CD4-positive, alpha-beta T cell treated with Interleukin-12 subunit alpha and Interleukin-12 subunit beta, for 1 hour (primary cell): ENCODE measurements at regions not wholly inside any gene's neighbourhood (a gene's known extent, or its start where the extent isn't known, plus 50 kb on each side); places are given as distances from the start of the nearest gene placed in this dataset.
"Not testable (repeated sequence)": the region's sequence is repeated elsewhere in the genome, so short reads cannot be mapped to it uniquely, and the experiment has no call there.

Experiments
- DNase-seq: peaks from one replicate; pipeline ENCODE4 v3.0.0-alpha.2; 2020

DNA sequence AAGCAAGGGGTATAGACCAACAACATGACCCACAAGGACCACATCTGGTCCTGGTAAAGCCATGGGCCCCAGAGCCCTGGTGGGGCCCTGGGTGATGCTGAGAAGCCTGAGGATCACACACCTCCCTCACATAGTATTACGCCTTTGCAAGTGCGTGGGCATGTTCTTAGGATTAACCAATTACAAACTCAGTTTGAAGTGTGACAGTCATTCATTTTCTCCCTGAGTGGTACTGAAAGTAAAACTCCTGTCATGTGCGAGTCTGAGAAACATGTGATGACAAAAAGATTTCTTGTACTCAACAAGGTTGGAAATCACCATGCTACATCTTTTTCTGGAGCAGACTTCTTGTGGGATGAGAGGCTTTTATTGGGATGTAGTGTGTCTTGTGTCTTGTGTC lies 315.3 kb upstream of the DUSP10 start:
- DNase-seq: no peak

DNA sequence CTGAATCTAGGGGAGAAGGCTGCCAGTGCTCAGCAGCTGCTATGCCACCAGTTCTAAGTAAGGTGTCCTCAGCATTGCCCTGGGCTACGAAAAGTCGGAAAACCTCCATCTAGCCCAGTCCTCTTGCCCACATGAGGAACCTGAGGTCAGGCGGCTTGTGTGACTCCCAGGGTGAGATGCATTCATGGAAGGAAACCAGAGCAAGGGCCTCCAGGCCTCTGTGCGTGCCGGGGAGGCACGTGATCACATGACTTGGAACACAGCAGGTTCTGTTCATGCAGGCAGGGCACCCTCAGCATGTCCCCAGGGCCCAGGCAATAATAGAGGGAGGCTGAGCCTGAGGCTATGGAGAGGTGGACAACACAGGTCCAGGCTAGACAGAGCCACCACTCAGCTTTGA lies 312.5 kb upstream of the DUSP10 start:
- DNase-seq: no peak

DNA sequence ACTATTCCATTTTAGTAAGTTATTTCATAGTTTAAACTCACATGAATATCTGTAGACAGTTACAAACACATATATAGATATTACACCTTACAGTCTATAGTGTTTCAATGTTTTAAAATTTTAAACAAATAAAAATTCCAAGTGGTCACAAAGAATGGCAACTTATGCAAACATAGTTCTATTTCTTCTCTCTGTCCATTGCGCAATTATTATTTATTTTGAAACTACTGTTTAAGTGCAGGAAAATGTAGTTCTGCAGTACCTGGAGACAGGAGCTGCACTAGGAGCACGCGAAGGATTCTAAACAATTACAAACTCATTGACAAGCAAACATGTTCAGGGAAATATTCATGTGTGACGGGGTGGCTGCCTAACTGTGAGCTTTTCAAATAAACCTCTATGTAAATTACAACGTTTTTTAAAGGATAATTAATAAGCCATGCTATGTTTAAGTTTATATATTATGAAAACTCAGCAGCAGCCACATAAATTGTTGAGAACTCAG lies 312.0 kb upstream of the DUSP10 start:
- no peak for DNase-seq

- not testable (repeated sequence) for DNase-seq
Observed at GRCh38 chr1:222051311-222051710, 309.4 kb upstream of the DUSP10 start.

DNA sequence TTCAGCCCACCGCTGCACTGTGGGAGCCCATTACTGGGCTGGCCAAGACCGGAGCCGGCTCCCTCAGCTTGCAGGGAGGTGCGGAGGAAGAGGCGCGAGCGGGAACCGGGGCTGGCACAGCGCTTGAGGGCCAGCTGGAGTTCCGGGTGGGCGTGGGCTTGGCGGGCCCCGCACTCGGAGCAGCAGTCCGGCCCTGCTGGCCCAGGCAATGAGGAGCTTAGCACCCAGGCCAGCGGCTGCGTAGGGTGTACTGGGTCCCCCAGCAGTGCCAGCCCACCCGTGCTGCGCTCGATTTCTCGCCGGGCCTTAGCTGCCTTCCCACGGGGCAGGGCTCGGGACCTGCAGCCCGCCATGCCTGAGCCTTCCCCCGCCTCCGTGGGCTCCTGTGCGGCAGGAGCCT lies 307.8 kb upstream of the DUSP10 start:
- DNase-seq: not testable (repeated sequence)

- DNase-seq: no peak
Observed at GRCh38 chr1:222049176-222049575, 307.3 kb upstream of the DUSP10 start.

DNA sequence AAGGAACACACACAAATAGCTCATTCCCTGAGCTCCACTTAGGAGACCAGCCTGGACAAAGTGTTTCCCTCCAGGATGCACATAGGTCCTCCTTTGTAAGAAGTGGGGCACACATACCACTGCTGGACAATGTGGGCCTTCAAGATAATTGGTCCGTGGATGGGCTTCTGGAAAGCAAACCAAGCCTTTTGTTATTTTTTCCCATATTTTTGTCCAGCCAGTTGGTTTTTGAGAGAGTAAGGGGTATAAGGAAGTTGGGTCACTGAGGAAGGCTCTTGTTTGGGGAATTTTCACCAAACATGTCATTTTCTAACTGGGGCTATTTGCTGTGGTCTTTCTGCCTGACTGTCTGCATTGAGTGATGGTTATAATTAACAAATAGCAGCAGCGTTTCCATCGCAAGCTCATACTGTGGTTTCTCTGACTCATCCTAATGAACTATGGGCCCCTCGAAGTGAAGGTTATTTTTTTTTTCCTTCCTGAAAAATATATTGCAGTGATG lies 306.3 kb upstream of the DUSP10 start:
- DNase-seq: no peak

- no peak for DNase-seq
Observed at GRCh38 chr1:222047366-222047765, 305.5 kb upstream of the DUSP10 start.

GRCh38 chr1:222046684-222047263 lies 304.9 kb upstream of the DUSP10 start:
- DNase-seq: peak; percentile 2

DNA sequence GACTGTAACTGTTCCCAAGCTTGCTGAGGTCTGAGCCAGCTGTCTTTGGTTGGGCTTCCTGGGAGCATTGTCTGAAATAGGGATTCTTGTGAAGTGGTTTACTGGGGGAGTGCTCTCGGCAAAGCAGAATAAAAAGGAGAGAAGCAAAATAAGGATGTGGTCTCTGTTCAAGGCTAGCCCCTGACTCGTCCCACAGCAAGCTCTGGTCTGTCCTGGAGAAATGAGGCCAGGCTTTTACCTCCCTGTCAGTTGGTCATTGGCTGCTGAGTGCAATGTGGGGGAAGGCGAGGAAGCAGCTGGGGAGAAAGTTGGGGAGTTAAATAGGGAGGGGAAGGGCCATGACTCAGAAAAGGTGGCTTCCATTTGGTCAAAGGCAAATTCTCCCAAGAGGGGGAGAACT lies 303.9 kb upstream of the DUSP10 start:
- DNase-seq: no peak

DNA sequence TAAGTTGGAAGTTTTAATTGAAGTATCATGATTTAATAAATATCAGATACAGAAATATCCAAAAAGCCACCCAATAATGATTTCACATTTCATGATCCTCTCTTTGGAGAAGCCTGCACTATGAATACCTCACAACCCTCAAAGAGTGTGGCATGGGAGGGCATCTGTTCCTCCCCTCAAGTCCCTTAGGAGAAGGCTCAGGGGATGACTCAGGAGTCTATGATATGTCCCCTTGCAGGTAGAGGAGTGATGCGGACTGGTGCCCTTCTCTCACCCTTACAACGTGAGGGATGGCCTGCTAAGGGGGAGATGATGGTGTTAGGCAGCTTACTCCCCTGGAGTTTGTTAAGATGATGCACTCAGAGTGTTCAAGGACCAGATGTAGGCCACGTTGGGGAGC lies 303.3 kb upstream of the DUSP10 start:
- DNase-seq: no peak

DNA sequence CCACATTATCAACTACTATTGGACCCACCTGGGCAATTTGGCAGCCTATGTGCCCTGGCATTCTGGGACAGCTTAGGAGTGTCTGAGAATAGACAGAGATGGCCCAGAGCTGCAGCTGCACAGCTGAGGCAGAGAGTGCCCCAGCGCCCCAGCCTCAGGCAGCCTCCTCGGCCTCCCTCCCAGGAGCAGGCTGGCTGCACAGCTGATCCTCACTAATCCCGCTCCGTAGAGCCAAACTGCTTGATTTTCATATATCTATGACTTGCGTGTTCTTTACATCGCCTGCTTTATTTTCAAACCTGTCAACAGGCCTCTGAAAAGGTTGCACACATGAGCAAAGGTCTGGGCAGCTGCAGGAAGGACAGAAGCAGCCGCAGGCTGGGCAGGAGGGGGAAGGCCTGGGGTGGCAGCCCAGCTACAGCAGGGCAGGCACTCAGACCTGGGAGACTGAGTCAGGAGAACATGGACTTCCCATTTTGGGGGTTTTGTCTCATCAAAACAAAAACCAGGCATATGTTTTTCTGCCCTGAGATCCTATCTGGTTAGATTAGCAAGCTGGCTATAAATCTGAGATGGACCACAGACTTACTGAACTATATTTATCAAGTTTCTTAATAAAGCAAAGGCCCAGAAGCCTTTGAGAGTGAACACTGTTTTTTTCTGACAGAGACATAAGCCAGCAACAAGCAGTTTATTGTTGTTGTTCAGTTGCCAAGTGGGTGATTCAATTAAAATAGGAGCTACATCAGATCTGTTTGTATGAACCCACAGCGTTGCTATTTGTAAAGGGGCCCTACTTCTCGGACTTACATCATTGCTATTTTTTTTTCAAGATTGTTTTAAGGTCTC lies 301.8 kb upstream of the DUSP10 start:
- no peak for DNase-seq

GRCh38 chr1:222042120-222042519 lies 300.2 kb upstream of the DUSP10 start:
- no peak for DNase-seq

GRCh38 chr1:222040955-222041354 lies 299.1 kb upstream of the DUSP10 start:
- no peak for DNase-seq

- DNase-seq: no peak
Observed at GRCh38 chr1:222040121-222040805, 298.4 kb upstream of the DUSP10 start.

DNA sequence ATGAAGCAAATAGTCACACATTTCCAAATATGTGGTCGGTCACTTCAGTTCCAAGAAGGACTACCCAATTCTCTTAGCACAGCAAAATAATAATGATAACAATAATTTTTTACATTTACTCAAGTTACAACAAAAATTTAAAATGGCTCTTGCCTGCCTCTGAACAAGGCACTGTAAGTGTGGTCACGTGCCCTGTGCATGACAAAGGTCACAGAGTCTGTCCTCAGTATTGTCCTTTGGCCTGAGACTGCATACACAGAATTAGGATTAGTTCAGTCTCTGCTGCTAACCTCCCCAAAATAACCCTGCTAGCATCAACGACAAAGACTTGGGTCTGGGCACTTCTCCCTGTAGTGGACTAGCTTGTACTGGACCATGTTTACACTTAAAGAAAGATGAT lies 297.1 kb upstream of the DUSP10 start:
- DNase-seq: no peak

GRCh38 chr1:222037720-222038119 lies 295.8 kb upstream of the DUSP10 start:
- no peak for DNase-seq

DNA sequence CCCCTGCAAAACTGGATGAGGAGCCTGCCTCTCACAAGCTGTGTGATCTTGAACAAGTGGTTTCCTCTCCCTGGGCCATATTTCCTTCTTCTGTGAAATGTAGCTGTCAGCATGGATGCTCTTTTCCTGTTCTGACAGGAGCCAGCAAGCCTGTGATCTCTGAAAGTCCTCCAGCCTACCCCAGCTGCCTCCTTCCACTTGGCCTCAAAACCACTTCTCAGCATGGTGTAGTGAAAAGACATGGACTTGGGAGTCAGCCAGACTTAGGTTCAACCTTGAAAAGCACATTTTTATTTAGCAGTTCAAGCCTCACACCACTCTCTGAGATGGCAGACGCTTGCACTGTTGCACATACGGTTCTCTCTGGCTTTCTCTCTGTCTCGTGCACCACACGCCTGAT lies 292.9 kb upstream of the DUSP10 start:
- no peak for DNase-seq

DNA sequence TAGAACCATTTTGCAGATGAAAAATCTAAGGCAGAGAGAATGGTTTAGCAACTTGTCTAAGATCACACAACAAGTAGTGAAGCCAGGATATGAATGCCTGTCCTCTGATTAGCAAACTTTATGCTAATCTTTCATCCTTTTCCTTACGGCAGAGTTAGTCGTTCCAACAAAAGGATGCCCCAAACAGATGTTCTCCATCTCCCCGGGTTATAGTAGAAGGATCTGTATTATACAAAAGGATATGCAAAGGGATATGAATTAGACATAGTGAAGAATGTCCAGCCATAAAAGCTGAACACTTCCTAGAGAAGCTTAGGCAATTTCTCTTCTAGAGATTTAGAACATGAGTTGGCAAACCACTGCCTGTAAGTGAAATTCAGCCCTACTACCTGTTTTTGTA lies 291.6 kb upstream of the DUSP10 start:
- no peak for DNase-seq

DNA sequence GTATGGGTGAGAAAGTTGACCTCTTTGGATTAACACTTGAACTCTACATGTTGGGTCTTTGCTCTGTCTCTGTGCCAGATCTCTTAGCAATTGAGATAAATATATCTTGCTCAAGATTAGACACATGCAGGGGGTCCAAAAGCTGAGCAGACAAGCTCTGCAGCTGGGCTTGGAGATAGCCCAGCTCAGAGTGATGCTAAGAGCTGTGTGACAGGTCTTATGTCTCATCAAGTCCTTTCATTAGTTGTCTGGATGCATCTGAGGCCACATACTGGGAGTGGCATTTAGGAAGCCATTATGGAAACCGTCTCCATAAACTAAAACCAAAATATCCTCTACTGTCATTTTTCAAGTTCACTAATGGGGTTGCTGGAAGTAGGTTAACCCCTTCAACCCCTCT lies 289.4 kb upstream of the DUSP10 start:
- no peak for DNase-seq

- no peak for DNase-seq
Observed at GRCh38 chr1:222028676-222029075, 286.8 kb upstream of the DUSP10 start.

GRCh38 chr1:222028116-222028515 lies 286.2 kb upstream of the DUSP10 start:
- no peak for DNase-seq

DNA sequence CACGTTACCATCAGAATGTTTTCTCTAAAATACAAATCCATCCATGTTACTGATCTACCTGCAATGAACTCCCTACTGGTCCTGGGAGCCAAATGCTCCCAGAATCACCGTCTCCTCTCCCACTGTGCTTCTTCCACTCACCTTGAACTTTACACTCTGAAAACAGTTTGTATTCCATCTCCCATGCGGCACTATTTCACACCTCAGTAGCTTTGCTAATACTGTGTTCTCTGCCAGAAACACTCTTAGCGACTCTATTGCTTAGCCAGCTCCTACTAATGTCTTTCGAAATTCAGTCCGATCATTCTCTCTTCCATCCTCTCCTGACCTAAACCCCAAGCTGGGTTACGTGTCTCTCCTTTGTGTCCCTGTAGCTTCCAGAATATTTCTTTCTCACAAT lies 284.4 kb upstream of the DUSP10 start:
- no peak for DNase-seq

GRCh38 chr1:222023025-222023424 lies 281.1 kb upstream of the DUSP10 start:
- DNase-seq: no peak
